ENCODE measurements at regions not wholly inside any gene's neighbourhood (a gene's known extent, or its start where the extent isn't known, plus 50 kb on each side); places are given as distances from the start of the nearest gene placed in this dataset.

DNA sequence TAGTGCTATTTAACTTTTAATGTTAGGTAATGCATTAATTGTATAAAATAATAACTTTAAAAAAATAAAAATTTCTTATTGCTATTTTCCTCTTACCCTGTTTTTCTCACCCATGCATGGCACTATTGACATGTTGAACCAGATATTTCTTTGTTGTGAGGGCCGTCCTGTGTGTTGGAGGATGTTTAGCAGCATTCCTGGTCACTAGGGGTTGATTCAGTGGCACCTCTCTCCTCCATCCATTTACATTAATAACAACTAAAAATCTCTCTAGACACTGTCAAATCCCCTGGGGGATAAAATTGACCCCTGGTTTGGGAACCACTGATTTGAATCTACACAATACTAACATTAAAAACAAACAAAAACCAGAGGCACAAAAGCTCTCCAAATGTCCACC, 147.5 kb upstream of the MIS18BP1 start:
- TF ChIP-seq, protein P1, sequence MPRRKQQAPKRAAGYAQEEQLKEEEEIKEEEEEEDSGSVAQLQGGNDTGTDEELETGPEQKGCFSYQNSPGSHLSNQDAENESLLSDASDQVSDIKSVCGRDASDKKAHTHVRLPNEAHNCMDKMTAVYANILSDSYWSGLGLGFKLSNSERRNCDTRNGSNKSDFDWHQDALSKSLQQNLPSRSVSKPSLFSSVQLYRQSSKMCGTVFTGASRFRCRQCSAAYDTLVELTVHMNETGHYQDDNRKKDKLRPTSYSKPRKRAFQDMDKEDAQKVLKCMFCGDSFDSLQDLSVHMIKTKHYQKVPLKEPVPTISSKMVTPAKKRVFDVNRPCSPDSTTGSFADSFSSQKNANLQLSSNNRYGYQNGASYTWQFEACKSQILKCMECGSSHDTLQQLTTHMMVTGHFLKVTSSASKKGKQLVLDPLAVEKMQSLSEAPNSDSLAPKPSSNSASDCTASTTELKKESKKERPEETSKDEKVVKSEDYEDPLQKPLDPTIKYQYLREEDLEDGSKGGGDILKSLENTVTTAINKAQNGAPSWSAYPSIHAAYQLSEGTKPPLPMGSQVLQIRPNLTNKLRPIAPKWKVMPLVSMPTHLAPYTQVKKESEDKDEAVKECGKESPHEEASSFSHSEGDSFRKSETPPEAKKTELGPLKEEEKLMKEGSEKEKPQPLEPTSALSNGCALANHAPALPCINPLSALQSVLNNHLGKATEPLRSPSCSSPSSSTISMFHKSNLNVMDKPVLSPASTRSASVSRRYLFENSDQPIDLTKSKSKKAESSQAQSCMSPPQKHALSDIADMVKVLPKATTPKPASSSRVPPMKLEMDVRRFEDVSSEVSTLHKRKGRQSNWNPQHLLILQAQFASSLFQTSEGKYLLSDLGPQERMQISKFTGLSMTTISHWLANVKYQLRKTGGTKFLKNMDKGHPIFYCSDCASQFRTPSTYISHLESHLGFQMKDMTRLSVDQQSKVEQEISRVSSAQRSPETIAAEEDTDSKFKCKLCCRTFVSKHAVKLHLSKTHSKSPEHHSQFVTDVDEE (CRISPR knock-in tag; IDR thresholded peaks at IDR 0.05) = no peak
- TF ChIP-seq BACH2 (CRISPR knock-in tag; IDR thresholded peaks at IDR 0.05; ENCODE audit: borderline replicate concordance) = no peak
- no peak for TF ChIP-seq ARNTL (CRISPR knock-in tag; IDR thresholded peaks at IDR 0.05; ENCODE audit: borderline replicate concordance, low read depth)
- no peak for TF ChIP-seq ZNF8 (CRISPR knock-in tag; IDR thresholded peaks at IDR 0.05)
- TF ChIP-seq ZNF565 (CRISPR knock-in tag; conservative IDR thresholded peaks at IDR 0.05; ENCODE audit: low read depth) = no peak
- no peak for TF ChIP-seq RARB (CRISPR knock-in tag; IDR thresholded peaks at IDR 0.05)
- TF ChIP-seq, protein P2, sequence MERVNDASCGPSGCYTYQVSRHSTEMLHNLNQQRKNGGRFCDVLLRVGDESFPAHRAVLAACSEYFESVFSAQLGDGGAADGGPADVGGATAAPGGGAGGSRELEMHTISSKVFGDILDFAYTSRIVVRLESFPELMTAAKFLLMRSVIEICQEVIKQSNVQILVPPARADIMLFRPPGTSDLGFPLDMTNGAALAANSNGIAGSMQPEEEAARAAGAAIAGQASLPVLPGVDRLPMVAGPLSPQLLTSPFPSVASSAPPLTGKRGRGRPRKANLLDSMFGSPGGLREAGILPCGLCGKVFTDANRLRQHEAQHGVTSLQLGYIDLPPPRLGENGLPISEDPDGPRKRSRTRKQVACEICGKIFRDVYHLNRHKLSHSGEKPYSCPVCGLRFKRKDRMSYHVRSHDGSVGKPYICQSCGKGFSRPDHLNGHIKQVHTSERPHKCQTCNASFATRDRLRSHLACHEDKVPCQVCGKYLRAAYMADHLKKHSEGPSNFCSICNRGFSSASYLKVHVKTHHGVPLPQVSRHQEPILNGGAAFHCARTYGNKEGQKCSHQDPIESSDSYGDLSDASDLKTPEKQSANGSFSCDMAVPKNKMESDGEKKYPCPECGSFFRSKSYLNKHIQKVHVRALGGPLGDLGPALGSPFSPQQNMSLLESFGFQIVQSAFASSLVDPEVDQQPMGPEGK (CRISPR knock-in tag; IDR thresholded peaks at IDR 0.05; ENCODE audit: borderline replicate concordance) = no peak
- TF ChIP-seq ZFP30 (CRISPR knock-in tag; IDR thresholded peaks at IDR 0.05) = no peak
- TF ChIP-seq, protein P3, sequence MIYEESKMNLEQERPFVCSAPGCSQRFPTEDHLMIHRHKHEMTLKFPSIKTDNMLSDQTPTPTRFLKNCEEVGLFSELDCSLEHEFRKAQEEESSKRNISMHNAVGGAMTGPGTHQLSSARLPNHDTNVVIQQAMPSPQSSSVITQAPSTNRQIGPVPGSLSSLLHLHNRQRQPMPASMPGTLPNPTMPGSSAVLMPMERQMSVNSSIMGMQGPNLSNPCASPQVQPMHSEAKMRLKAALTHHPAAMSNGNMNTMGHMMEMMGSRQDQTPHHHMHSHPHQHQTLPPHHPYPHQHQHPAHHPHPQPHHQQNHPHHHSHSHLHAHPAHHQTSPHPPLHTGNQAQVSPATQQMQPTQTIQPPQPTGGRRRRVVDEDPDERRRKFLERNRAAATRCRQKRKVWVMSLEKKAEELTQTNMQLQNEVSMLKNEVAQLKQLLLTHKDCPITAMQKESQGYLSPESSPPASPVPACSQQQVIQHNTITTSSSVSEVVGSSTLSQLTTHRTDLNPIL (CRISPR knock-in tag; IDR thresholded peaks at IDR 0.05; ENCODE audit: low read depth) = no peak
- TF ChIP-seq ZC3H10 (CRISPR knock-in tag; IDR thresholded peaks at IDR 0.05) = no peak
- no peak for TF ChIP-seq ZNF70 (CRISPR knock-in tag; IDR thresholded peaks at IDR 0.05)
- TF ChIP-seq TOX (CRISPR knock-in tag; IDR thresholded peaks at IDR 0.05; ENCODE audit: borderline replicate concordance) = no peak
- TF ChIP-seq GLIS3 (CRISPR knock-in tag; IDR thresholded peaks at IDR 0.05) = no peak
- no peak for TF ChIP-seq ISL1 (CRISPR knock-in tag; IDR thresholded peaks at IDR 0.05)
- TF ChIP-seq ESRRG (CRISPR knock-in tag; IDR thresholded peaks at IDR 0.05) = no peak
- TF ChIP-seq, protein P4, sequence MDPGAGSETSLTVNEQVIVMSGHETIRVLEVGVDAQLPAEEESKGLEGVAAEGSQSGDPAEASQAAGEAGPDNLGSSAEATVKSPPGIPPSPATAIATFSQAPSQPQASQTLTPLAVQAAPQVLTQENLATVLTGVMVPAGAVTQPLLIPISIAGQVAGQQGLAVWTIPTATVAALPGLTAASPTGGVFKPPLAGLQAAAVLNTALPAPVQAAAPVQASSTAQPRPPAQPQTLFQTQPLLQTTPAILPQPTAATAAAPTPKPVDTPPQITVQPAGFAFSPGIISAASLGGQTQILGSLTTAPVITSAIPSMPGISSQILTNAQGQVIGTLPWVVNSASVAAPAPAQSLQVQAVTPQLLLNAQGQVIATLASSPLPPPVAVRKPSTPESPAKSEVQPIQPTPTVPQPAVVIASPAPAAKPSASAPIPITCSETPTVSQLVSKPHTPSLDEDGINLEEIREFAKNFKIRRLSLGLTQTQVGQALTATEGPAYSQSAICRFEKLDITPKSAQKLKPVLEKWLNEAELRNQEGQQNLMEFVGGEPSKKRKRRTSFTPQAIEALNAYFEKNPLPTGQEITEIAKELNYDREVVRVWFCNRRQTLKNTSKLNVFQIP (CRISPR knock-in tag; IDR thresholded peaks at IDR 0.05; ENCODE audit: borderline replicate concordance, low read depth) = no peak
- ATAC-seq = no peak

DNA sequence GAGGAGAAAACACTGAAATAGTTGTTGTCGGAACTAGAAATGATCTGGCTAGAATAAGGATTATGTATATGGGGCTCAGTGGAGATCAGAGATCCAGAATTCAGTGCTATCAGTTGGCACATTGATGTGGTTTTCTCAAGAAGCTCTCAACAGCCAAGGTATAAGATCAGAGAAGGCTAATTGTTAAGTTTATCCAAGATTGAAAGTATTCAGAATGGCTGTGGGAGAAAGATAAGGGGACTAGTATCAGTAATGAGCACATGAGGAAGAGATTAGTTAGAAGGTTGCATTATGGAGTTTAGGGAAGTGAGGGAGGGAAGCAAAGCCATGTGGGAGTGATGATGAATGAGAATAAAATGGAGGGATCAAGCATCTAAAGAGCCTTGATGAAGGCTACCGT, 128.1 kb upstream of the MIS18BP1 start:
- ATAC-seq = no peak
- no peak for TF ChIP-seq ARNTL (CRISPR knock-in tag; IDR thresholded peaks at IDR 0.05; ENCODE audit: borderline replicate concordance, low read depth)
- TF ChIP-seq TCF4 (CRISPR knock-in tag; IDR thresholded peaks at IDR 0.05; ENCODE audit: borderline replicate concordance) = no peak
- TF ChIP-seq ZNF70 (CRISPR knock-in tag; IDR thresholded peaks at IDR 0.05) = no peak

DNA sequence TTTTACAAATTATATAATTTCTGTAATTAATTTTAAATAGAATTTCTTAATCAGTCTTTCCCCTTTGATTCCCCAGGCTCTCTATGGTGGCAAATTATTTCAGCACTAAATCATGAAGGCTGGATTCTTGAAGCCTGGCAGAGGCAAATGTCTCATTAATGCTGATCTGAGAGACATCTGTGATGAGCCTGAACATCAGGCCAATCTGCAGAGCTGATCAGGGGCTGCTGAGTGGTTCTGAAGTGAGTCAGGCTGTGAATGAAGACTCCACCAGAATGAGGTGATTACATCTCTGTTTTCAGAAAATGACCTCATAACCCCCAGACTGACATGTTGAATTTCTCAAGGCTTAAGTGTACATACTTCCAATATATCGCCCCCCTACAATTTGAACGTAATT, 124.2 kb upstream of the MIS18BP1 start:
- TF ChIP-seq SNAI2 (CRISPR knock-in tag; IDR thresholded peaks at IDR 0.05) (no peak), ARNTL (CRISPR knock-in tag; IDR thresholded peaks at IDR 0.05; ENCODE audit: borderline replicate concordance, low read depth) (no peak), OSR1 (CRISPR knock-in tag; IDR thresholded peaks at IDR 0.05) (no peak), ZFP3 (CRISPR knock-in tag; IDR thresholded peaks at IDR 0.05) (no peak), ZC3H10 (CRISPR knock-in tag; IDR thresholded peaks at IDR 0.05) (no peak), BACH2 (CRISPR knock-in tag; IDR thresholded peaks at IDR 0.05; ENCODE audit: borderline replicate concordance) (no peak)
- TF ChIP-seq, protein P5, sequence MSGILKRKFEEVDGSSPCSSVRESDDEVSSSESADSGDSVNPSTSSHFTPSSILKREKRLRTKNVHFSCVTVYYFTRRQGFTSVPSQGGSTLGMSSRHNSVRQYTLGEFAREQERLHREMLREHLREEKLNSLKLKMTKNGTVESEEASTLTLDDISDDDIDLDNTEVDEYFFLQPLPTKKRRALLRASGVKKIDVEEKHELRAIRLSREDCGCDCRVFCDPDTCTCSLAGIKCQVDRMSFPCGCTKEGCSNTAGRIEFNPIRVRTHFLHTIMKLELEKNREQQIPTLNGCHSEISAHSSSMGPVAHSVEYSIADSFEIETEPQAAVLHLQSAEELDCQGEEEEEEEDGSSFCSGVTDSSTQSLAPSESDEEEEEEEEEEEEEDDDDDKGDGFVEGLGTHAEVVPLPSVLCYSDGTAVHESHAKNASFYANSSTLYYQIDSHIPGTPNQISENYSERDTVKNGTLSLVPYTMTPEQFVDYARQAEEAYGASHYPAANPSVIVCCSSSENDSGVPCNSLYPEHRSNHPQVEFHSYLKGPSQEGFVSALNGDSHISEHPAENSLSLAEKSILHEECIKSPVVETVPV (CRISPR knock-in tag; IDR thresholded peaks at IDR 0.05) = no peak
- no peak for ATAC-seq
